Pancreas (tissue), 10 donors: ENCODE measurements at regions not wholly inside any gene's neighbourhood (a gene's known extent, or its start where the extent isn't known, plus 50 kb on each side); places are given as distances from the start of the nearest gene placed in this dataset.

Source experiments
- ATAC-seq, 4 donors: fragments of 200-7000 bp; cut with Tn5 transposase; one replicate each; pipeline versions ENCODE4 v1.8.0 to v1.9.1; 2020; ENCODE audit warnings: mild to moderate bottlenecking in 4 of 4, moderate library complexity in 4 of 4
- DNase-seq, 6 donors: peaks; one replicate each; pipeline ENCODE4 v3.0.0-alpha.2; 2020
- FAIRE-seq: peaks from 2 replicates; lab custom pipeline; 2012; peaks lifted over from hg19 to GRCh38; lab: Jason Lieb, UNC
- H3K27ac ChIP-seq, 4 donors: fragments of 200-600 bp; sonication (generic); 1 replicate in 3 of 4; 2 replicates in 1 of 4; pipeline versions ENCODE4 v1.5.0 to v1.8.0; 2020
- H3K27me3 ChIP-seq, 4 donors: fragments of 200-600 bp; one replicate each; pipeline ENCODE4 v1.8.0; 2021
- H3K36me3 ChIP-seq, 3 donors: fragments of 200-600 bp; sonication (generic) in 1 of 3; one replicate each; pipeline versions ENCODE4 v1.5.0 to v1.8.0; 2020 to 2021
- H3K4me1 ChIP-seq, 3 donors: fragments of 200-600 bp; one replicate each; pipeline ENCODE4 v1.8.0; 2021
- H3K4me3 ChIP-seq, 4 donors: fragments of 200-600 bp; sonication (generic) in 2 of 4; one replicate each; pipeline versions ENCODE4 v1.5.0 to v1.8.0; 2020 to 2021
- H3K9me3 ChIP-seq, 4 donors: fragments of 200-600 bp; one replicate each; pipeline ENCODE4 v1.8.0; 2021
- CTCF ChIP-seq, 4 donors: fragments of 200-600 bp; sonication (generic) in 3 of 4; IDR thresholded peaks; one replicate each; pipeline versions ENCODE4 v1.5.0 to v1.8.0; 2021; ENCODE audit warnings: antibody characterized with exemption in 4 of 4
- WGBS, 2 donors: extraction: QIAGEN DNeasy Blood & Tissue Kit; methylation state at CpG; one replicate each; pipeline ENCODE4 v1.1.7; 2013; 5-methylcytosine and 5-hydroxymethylcytosine counted together
- intact Hi-C, 3 donors: fragments of 100-400 bp; cut with DNase I; formaldehyde crosslinking; loops; one replicate each; pipeline versions ENCODE4 v1.11.1 to v1.14.2; 2022
- donor health status: healthy with polysubstance abuse.
- donor health status: DM: no; HTN: no; CAD: no; lungs with moderate emphysema.
- donor health status: DM: no; HTN: no; CAD: no.
- donor health status: control.
- donor health status: control.
- donor health status: Bipolar disorder and iron deficiency.
- donor health status: DM: yes; HTN: yes; CAD: no.
- donor health status: DM: no; HTN: no; CAD: no.
- donor health status: DM: no; HTN: no; CAD: no.
- donor health status: DM: yes; HTN: yes; CAD: no.

- H3K4me1 ChIP-seq, result no peaks in the 10 kb centered on the region
- 71 to 83% methylated on average over 22 to 24 of the region's 24 CpGs for WGBS, 2 donors
- no peaks in the 10 kb centered on the region for H3K27me3 ChIP-seq
- TF ChIP-seq CTCF (IDR thresholded peaks at IDR 0.05), result no peak
- FAIRE-seq, result no peak
- no peaks in the 10 kb centered on the region for H3K9me3 ChIP-seq
- peak in 2 of 6 donors; percentile 12 to 49 for DNase-seq
- H3K36me3 ChIP-seq, result no peaks in the 10 kb centered on the region
- no peak overlapping the region for H3K4me3 ChIP-seq
- H3K27ac ChIP-seq, result no peak overlapping the region
- intact Hi-C loops, result no loop called here
- no peak for ATAC-seq
Observed at GRCh38 chr10:133018491-133018890, 69.2 kb upstream of the ADGRA1 start.

- TF ChIP-seq CTCF (IDR thresholded peaks at IDR 0.05), result no peak
- no peak for FAIRE-seq
- DNase-seq, result peak in 1 of 6 donors; percentile 59
- WGBS, 2 donors, result 84 to 89% methylated on average over 26 to 27 of the region's 27 CpGs
- H3K27me3 ChIP-seq, result no peaks in the 10 kb centered on the region
- no peak overlapping the region for H3K4me3 ChIP-seq
- no peaks in the 10 kb centered on the region for H3K36me3 ChIP-seq
- ATAC-seq, result no peak
- H3K9me3 ChIP-seq, result no peaks in the 10 kb centered on the region
- H3K4me1 ChIP-seq, result no peaks in the 10 kb centered on the region
- H3K27ac ChIP-seq, result no peak overlapping the region
- intact Hi-C loops, result no loop called here
Observed at GRCh38 chr10:133017203-133017601, 70.5 kb upstream of the ADGRA1 start.

- Histone ChIP-seq H3K27ac (no peak overlapping the region), H3K4me3 (no peak overlapping the region), H3K9me3 (no peaks in the 10 kb centered on the region), H3K27me3 (no peaks in the 10 kb centered on the region), H3K4me1 (no peaks in the 10 kb centered on the region), H3K36me3 (no peaks in the 10 kb centered on the region)
- peak in 1 of 6 donors; percentile 41 for DNase-seq
- no peak for FAIRE-seq
- WGBS, 2 donors, result 87 to 93% methylated on average over 41 to 45 of the region's 45 CpGs
- intact Hi-C loops, result no loop called here
- no peak for ATAC-seq
- TF ChIP-seq CTCF (IDR thresholded peaks at IDR 0.05), result no peak
Observed at GRCh38 chr10:133016493-133017202, 71.1 kb upstream of the ADGRA1 start.

GRCh38 chr10:133015816-133016462 is 71.8 kb upstream of the ADGRA1 start:
- Histone ChIP-seq H3K9me3 (no peaks in the 10 kb centered on the region), H3K36me3 (no peaks in the 10 kb centered on the region), H3K4me3 (no peak overlapping the region), H3K27me3 (no peaks in the 10 kb centered on the region), H3K27ac (no peak overlapping the region), H3K4me1 (no peaks in the 10 kb centered on the region)
- 75 to 82% methylated on average over 34 of the region's 34 CpGs for WGBS, 2 donors
- ATAC-seq (no peak), FAIRE-seq (no peak), DNase-seq (peak in 1 of 6 donors; percentile 57)
- no peak for TF ChIP-seq CTCF (IDR thresholded peaks at IDR 0.05)
- intact Hi-C loops, result no loop called here

GRCh38 chr10:133015321-133015720 is 72.4 kb upstream of the ADGRA1 start:
- H3K9me3 ChIP-seq, result no peaks in the 10 kb centered on the region
- H3K27ac ChIP-seq, result no peak overlapping the region
- no peaks in the 10 kb centered on the region for H3K27me3 ChIP-seq
- no peaks in the 10 kb centered on the region for H3K36me3 ChIP-seq
- no peak overlapping the region for H3K4me3 ChIP-seq
- 60 to 70% methylated on average over 18 of the region's 18 CpGs for WGBS, 2 donors
- TF ChIP-seq CTCF (IDR thresholded peaks at IDR 0.05), result no peak
- ATAC-seq, result no peak
- H3K4me1 ChIP-seq, result no peaks in the 10 kb centered on the region
- peak in 1 of 6 donors; percentile 36 for DNase-seq
- FAIRE-seq, result no peak
- intact Hi-C loops, result no loop called here
